Lower lobe of right lung (tissue), 2 donors: ENCODE measurements at regions not wholly inside any gene's neighbourhood (a gene's known extent, or its start where the extent isn't known, plus 50 kb on each side); places are given as distances from the start of the nearest gene placed in this dataset.

Experiments used
- ATAC-seq, 2 donors: fragments of 200-7000 bp; cut with Tn5 transposase; one replicate each; pipeline ENCODE4 v1.9.1; 2020 to 2022; ENCODE audit warnings: mild to moderate bottlenecking in 2 of 2, moderate library complexity in 2 of 2
- DNase-seq: peaks from one replicate; pipeline ENCODE4 v3.0.0-alpha.2; 2020
- H3K27ac ChIP-seq: fragments of 200-600 bp; one replicate; pipeline ENCODE4 v1.8.0; 2022
- H3K27me3 ChIP-seq: fragments of 200-600 bp; one replicate; pipeline ENCODE4 v1.8.0; 2022; ENCODE audit warnings: low read depth
- H3K36me3 ChIP-seq: fragments of 200-600 bp; one replicate; pipeline ENCODE4 v1.8.0; 2022; ENCODE audit warnings: mild to moderate bottlenecking
- H3K4me1 ChIP-seq: fragments of 200-600 bp; one replicate; pipeline ENCODE4 v1.8.0; 2022
- H3K4me3 ChIP-seq: fragments of 200-600 bp; one replicate; pipeline ENCODE4 v1.8.0; 2022; ENCODE audit warnings: mild to moderate bottlenecking
- H3K9me3 ChIP-seq: fragments of 200-600 bp; one replicate; pipeline ENCODE4 v1.8.0; 2022
- CTCF ChIP-seq: fragments of 200-600 bp; IDR thresholded peaks from one replicate; pipeline ENCODE4 v1.8.0; 2022; ENCODE audit warnings: antibody characterized with exemption, mild to moderate bottlenecking
- intact Hi-C: fragments of 100-400 bp; cut with DNase I; formaldehyde crosslinking; loops from one replicate; pipeline ENCODE4 v1.11.0; 2022
- donor health status: DM: no; HTN: yes; CAD: no; lungs with severe emphysema.

- DNase-seq (no peak), ATAC-seq (no peak)
- no peaks in the 10 kb centered on the region for H3K27me3 ChIP-seq
- no peaks in the 10 kb centered on the region for H3K36me3 ChIP-seq
- H3K27ac ChIP-seq, result no peak overlapping the region
- no peak overlapping the region for H3K4me3 ChIP-seq
- intact Hi-C loops, result no loop called here
- TF ChIP-seq CTCF, result no peak
- no peaks in the 10 kb centered on the region for H3K9me3 ChIP-seq
- H3K4me1 ChIP-seq, result no peaks in the 10 kb centered on the region
These were observed 123.5 kb downstream of the LRRC70 start for GRCh38 chr5:62702126-62702525.

DNA sequence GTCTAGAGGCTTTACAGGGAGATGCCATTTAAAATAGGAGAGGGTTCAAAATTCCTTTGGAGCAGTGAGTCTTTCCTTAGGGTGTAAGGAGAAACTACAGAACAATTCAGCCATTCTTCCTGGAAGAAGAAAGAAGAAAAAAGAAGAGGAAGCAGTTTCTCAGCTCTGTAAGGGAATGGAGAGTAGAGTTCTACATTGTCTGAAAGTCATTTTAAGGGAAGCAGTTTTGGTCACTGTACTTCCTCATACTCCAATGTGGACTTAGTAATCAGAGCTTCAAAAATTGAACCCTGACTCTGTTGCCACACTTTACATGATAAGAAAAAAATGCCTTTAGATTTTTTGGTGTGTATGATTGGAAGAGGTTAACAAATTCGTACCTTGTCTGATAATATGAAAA, 122.4 kb downstream of the LRRC70 start:
- TF ChIP-seq CTCF, result no peak
- Histone ChIP-seq H3K4me3 (no peak overlapping the region), H3K36me3 (no peaks in the 10 kb centered on the region), H3K9me3 (no peaks in the 10 kb centered on the region), H3K27me3 (no peaks in the 10 kb centered on the region), H3K27ac (no peak overlapping the region), H3K4me1 (no peaks in the 10 kb centered on the region)
- no peak for ATAC-seq
- intact Hi-C loops, result no loop called here
- DNase-seq, result no peak

DNA sequence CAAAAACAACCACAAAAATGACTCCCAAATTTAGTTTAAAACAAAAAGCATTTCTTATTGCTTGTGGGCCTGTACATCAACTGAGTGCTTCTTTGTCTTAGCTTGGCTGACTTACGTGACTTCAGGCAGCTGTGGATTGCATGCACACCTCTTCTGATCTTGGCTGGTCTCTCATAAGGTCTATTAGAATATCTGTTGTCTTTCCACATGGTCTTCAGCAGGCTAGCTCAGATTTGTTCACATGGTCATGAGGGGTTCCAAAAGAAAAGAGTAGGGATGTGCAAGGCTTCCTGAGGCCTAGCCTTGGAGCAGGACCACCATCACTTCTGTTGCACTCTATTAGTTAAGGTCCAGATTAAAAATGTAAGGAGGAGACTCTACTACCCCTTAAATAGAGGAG, 120.1 kb downstream of the LRRC70 start:
- Histone ChIP-seq H3K36me3 (no peaks in the 10 kb centered on the region), H3K27ac (no peak overlapping the region), H3K4me1 (no peaks in the 10 kb centered on the region), H3K9me3 (no peaks in the 10 kb centered on the region), H3K4me3 (no peak overlapping the region), H3K27me3 (no peaks in the 10 kb centered on the region)
- ATAC-seq, result no peak
- intact Hi-C loops, result no loop called here
- no peak for TF ChIP-seq CTCF
- DNase-seq, result no peak

DNA sequence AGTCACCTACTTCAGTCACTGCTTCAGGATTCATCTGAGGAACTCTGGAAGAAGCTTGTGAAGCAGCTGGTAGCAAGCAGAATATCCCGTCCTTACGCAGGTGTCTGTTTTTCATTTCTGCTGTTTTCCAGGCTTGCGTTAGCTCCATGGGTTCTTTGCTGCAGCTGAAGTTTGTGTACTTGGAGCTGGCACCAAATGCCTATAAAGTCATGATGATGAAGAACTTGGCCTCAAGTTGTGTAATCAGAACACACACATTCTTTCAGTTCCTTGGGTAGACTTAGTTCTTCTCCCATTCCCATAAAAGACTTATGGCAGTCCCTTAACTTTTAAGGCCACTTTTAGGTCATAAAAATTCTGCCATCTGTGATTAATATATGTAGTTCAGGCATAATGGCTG, 116.7 kb downstream of the LRRC70 start:
- no peaks in the 10 kb centered on the region for H3K4me1 ChIP-seq
- H3K27ac ChIP-seq, result no peak overlapping the region
- H3K27me3 ChIP-seq, result no peaks in the 10 kb centered on the region
- H3K4me3 ChIP-seq, result no peak overlapping the region
- no peaks in the 10 kb centered on the region for H3K36me3 ChIP-seq
- ATAC-seq, result no peak
- DNase-seq, result no peak
- intact Hi-C loops, result no loop called here
- no peaks in the 10 kb centered on the region for H3K9me3 ChIP-seq
- TF ChIP-seq CTCF, result no peak

GRCh38 chr5:62692946-62693713, 114.5 kb downstream of the LRRC70 start:
- intact Hi-C loops, result no loop called here
- Histone ChIP-seq H3K4me1 (no peaks in the 10 kb centered on the region), H3K9me3 (no peaks in the 10 kb centered on the region), H3K4me3 (no peak overlapping the region), H3K36me3 (no peaks in the 10 kb centered on the region), H3K27me3 (no peaks in the 10 kb centered on the region), H3K27ac (no peak overlapping the region)
- no peak for TF ChIP-seq CTCF
- no peak for ATAC-seq
- no peak for DNase-seq
